Neural cell (in vitro differentiated cells): ENCODE measurements at regions not wholly inside any gene's neighbourhood (a gene's known extent, or its start where the extent isn't known, plus 50 kb on each side); places are given as distances from the start of the nearest gene placed in this dataset.

Experiments used
- CTCF ChIP-seq: fragments of 450-650 bp; IDR thresholded peaks from 2 replicates; pipeline ENCODE4 v1.5.1; 2014; ENCODE audit warnings: antibody characterized with exemption, mild to moderate bottlenecking, moderate library complexity; ENCODE audit not compliant: poor library complexity, severe bottlenecking
- EP300 ChIP-seq: fragments of 450-650 bp; conservative IDR thresholded peaks from 2 replicates; pipeline ENCODE4 v1.6.1; 2014; ENCODE audit warnings: antibody characterized with exemption, mild to moderate bottlenecking, moderate library complexity; ENCODE audit not compliant: poor library complexity, severe bottlenecking
- TF ChIP-seq, protein P1 (sequence below): IDR thresholded peaks from 2 replicates; pipeline ENCODE4 v1.6.1; 2012; ENCODE audit warnings: borderline replicate concordance

DNA sequence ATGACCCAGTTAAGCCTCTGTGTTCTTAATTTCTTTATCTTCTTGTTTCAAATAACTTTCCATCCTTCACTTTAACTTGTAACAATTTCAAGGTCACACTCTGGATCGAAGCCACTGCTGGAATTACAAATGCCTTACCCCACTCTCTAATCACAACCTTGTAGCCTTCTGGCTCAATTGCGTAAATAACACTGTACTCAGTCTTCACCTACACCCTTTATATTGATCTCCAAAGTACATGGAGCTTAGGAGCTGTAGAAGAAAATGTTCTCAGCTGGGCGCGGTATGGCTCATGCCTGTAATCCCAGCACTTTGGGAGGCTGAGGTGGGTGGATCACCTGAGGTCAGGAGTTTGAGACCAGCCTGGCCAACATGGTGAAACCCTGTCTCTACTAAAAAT lies 164.3 kb upstream of the NPSR1 start:
- TF ChIP-seq EP300 (no peak), CTCF (no peak)
- TF ChIP-seq, protein P1, sequence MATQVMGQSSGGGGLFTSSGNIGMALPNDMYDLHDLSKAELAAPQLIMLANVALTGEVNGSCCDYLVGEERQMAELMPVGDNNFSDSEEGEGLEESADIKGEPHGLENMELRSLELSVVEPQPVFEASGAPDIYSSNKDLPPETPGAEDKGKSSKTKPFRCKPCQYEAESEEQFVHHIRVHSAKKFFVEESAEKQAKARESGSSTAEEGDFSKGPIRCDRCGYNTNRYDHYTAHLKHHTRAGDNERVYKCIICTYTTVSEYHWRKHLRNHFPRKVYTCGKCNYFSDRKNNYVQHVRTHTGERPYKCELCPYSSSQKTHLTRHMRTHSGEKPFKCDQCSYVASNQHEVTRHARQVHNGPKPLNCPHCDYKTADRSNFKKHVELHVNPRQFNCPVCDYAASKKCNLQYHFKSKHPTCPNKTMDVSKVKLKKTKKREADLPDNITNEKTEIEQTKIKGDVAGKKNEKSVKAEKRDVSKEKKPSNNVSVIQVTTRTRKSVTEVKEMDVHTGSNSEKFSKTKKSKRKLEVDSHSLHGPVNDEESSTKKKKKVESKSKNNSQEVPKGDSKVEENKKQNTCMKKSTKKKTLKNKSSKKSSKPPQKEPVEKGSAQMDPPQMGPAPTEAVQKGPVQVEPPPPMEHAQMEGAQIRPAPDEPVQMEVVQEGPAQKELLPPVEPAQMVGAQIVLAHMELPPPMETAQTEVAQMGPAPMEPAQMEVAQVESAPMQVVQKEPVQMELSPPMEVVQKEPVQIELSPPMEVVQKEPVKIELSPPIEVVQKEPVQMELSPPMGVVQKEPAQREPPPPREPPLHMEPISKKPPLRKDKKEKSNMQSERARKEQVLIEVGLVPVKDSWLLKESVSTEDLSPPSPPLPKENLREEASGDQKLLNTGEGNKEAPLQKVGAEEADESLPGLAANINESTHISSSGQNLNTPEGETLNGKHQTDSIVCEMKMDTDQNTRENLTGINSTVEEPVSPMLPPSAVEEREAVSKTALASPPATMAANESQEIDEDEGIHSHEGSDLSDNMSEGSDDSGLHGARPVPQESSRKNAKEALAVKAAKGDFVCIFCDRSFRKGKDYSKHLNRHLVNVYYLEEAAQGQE: no peak
